Activated naive CD8-positive, alpha-beta T cell treated with anti-CD3 and anti-CD28 coated beads, Interleukin-2, amount 10 ng/mL, durations not matched to agents 7 days and 5 days (primary cell): ENCODE measurements at regions not wholly inside any gene's neighbourhood (a gene's known extent, or its start where the extent isn't known, plus 50 kb on each side); places are given as distances from the start of the nearest gene placed in this dataset.
"Not testable (repeated sequence)": the region's sequence is repeated elsewhere in the genome, so short reads cannot be mapped to it uniquely, and the experiment has no call there.

ENCODE experiments used
- ATAC-seq: fragments of 150-1000 bp; cut with Tn5 transposase; one replicate; pipeline ENCODE4 v1.10.0; 2021; ENCODE audit warnings: low read depth, moderate library complexity
- POLR2A ChIA-PET: fragments of 350-600 bp; sonication (Branson Sonifier 250); formaldehyde crosslinking; loops from one replicate; lab custom pipeline; 2021; ENCODE audit warnings: antibody characterized with exemption; lab: Charles Lee
- DNase-seq: peaks from one replicate; pipeline ENCODE4 v3.0.0; 2021
- H3K27ac Mint-ChIP-seq: one replicate; pipeline ENCODE4 v1.8.0; 2022; ENCODE audit warnings: mild to moderate bottlenecking, mixed read lengths
- H3K27me3 Mint-ChIP-seq: one replicate; pipeline ENCODE4 v1.8.0; 2022; ENCODE audit warnings: mild to moderate bottlenecking, moderate library complexity, mixed read lengths
- H3K36me3 Mint-ChIP-seq: one replicate; pipeline ENCODE4 v1.8.0; 2021; ENCODE audit warnings: mild to moderate bottlenecking, mixed read lengths
- H3K4me1 Mint-ChIP-seq: one replicate; pipeline ENCODE4 v1.8.0; 2021; ENCODE audit warnings: mixed read lengths
- H3K4me3 Mint-ChIP-seq: one replicate; pipeline ENCODE4 v1.8.0; 2022; ENCODE audit warnings: mild to moderate bottlenecking, moderate library complexity, mixed read lengths
- H3K9me3 Mint-ChIP-seq: one replicate; pipeline ENCODE4 v1.8.0; 2021; ENCODE audit warnings: mixed read lengths

GRCh38 chr10:22810643-22811465 lies 96.5 kb upstream of the PIP4K2A start:
- POLR2A ChIA-PET = no interaction called here
- no peak overlapping the region for H3K4me3 Mint-ChIP-seq

GRCh38 chr10:22807238-22807637 lies 92.9 kb upstream of the PIP4K2A start:
- no peaks in the 10 kb centered on the region for H3K4me1 Mint-ChIP-seq
- peaks cover 7% of the 10 kb centered on the region for H3K27me3 Mint-ChIP-seq
- no peak overlapping the region for H3K4me3 Mint-ChIP-seq
- POLR2A ChIA-PET = no interaction called here
- H3K27ac Mint-ChIP-seq = no peak overlapping the region
- H3K36me3 Mint-ChIP-seq = no peaks in the 10 kb centered on the region
- DNase-seq (no peak), ATAC-seq (no peak)
- peaks cover 5% of the 10 kb centered on the region for H3K9me3 Mint-ChIP-seq

More at GRCh38 chr10:22810643-22811465, 96.5 kb upstream of the PIP4K2A start:
- Mint-ChIP-seq H3K27ac (no peak overlapping the region), H3K27me3 (no peaks in the 10 kb centered on the region), H3K9me3 (peaks cover 5% of the 10 kb centered on the region), H3K36me3 (peaks cover 1% of the 10 kb centered on the region), H3K4me1 (no peaks in the 10 kb centered on the region)
- no peak for DNase-seq
- ATAC-seq = no peak

GRCh38 chr10:22805304-22805703 lies 90.9 kb upstream of the PIP4K2A start:
- DNase-seq (no peak), ATAC-seq (no peak)
- peaks cover 2% of the 10 kb centered on the region for H3K9me3 Mint-ChIP-seq
- H3K36me3 Mint-ChIP-seq = peaks cover 3% of the 10 kb centered on the region
- POLR2A ChIA-PET = no interaction called here
- no peaks in the 10 kb centered on the region for H3K4me1 Mint-ChIP-seq
- H3K27ac Mint-ChIP-seq = no peak overlapping the region
- no peak overlapping the region for H3K4me3 Mint-ChIP-seq
- H3K27me3 Mint-ChIP-seq = peaks cover 7% of the 10 kb centered on the region

GRCh38 chr10:22803261-22803885 lies 89.0 kb upstream of the PIP4K2A start:
- peaks cover 5% of the 10 kb centered on the region for H3K36me3 Mint-ChIP-seq
- H3K27ac Mint-ChIP-seq = no peak overlapping the region
- no peak overlapping the region for H3K4me3 Mint-ChIP-seq
- H3K9me3 Mint-ChIP-seq = no peaks in the 10 kb centered on the region
- peaks cover 7% of the 10 kb centered on the region for H3K27me3 Mint-ChIP-seq
- DNase-seq (no peak), ATAC-seq (no peak)
- H3K4me1 Mint-ChIP-seq = no peaks in the 10 kb centered on the region
- POLR2A ChIA-PET = no interaction called here

GRCh38 chr10:22801785-22802184 lies 87.4 kb upstream of the PIP4K2A start:
- ATAC-seq (no peak), DNase-seq (no peak)
- Mint-ChIP-seq H3K27ac (no peak overlapping the region), H3K9me3 (peaks cover 1% of the 10 kb centered on the region), H3K36me3 (peaks cover 5% of the 10 kb centered on the region), H3K4me3 (no peak overlapping the region), H3K27me3 (peaks cover 7% of the 10 kb centered on the region), H3K4me1 (no peaks in the 10 kb centered on the region)
- POLR2A ChIA-PET = no interaction called here

- H3K4me1 Mint-ChIP-seq, DNase-seq, POLR2A ChIA-PET, H3K27me3 Mint-ChIP-seq, H3K36me3 Mint-ChIP-seq, ATAC-seq, H3K4me3 Mint-ChIP-seq, H3K9me3 Mint-ChIP-seq, H3K27ac Mint-ChIP-seq: not testable (repeated sequence)
Observed at GRCh38 chr10:22797796-22798195, 83.4 kb upstream of the PIP4K2A start.

GRCh38 chr10:22795546-22795945 lies 81.2 kb upstream of the PIP4K2A start:
- peaks cover 2% of the 10 kb centered on the region for H3K36me3 Mint-ChIP-seq
- no peaks in the 10 kb centered on the region for H3K4me1 Mint-ChIP-seq
- H3K27me3 Mint-ChIP-seq = no peaks in the 10 kb centered on the region
- DNase-seq = no peak
- POLR2A ChIA-PET = no interaction called here
- ATAC-seq = no peak
- H3K9me3 Mint-ChIP-seq = peaks cover 1% of the 10 kb centered on the region
- H3K4me3 Mint-ChIP-seq = no peak overlapping the region
- H3K27ac Mint-ChIP-seq = no peak overlapping the region

GRCh38 chr10:22792161-22792560 lies 77.8 kb upstream of the PIP4K2A start:
- Mint-ChIP-seq H3K4me3 (no peak overlapping the region), H3K36me3 (peaks cover 3% of the 10 kb centered on the region), H3K27me3 (no peaks in the 10 kb centered on the region), H3K4me1 (no peaks in the 10 kb centered on the region), H3K9me3 (peaks cover 3% of the 10 kb centered on the region), H3K27ac (no peak overlapping the region)
- ATAC-seq = no peak
- POLR2A ChIA-PET = no interaction called here
- DNase-seq = no peak

- no peak overlapping the region for H3K4me3 Mint-ChIP-seq
- no peak for ATAC-seq
Observed at GRCh38 chr10:22791665-22792064, 77.3 kb upstream of the PIP4K2A start.

GRCh38 chr10:22784668-22785067 lies 70.3 kb upstream of the PIP4K2A start:
- Mint-ChIP-seq H3K36me3 (peaks cover 3% of the 10 kb centered on the region), H3K4me3 (no peak overlapping the region), H3K27me3 (no peaks in the 10 kb centered on the region), H3K9me3 (peaks cover 5% of the 10 kb centered on the region), H3K4me1 (no peaks in the 10 kb centered on the region), H3K27ac (no peak overlapping the region)
- ATAC-seq (no peak), DNase-seq (no peak)
- POLR2A ChIA-PET = no interaction called here

More at GRCh38 chr10:22791665-22792064, 77.3 kb upstream of the PIP4K2A start:
- Mint-ChIP-seq H3K4me1 (no peaks in the 10 kb centered on the region), H3K9me3 (peaks cover 3% of the 10 kb centered on the region), H3K36me3 (peaks cover 3% of the 10 kb centered on the region), H3K27ac (no peak overlapping the region), H3K27me3 (no peaks in the 10 kb centered on the region)
- POLR2A ChIA-PET = no interaction called here
- DNase-seq = no peak

- Mint-ChIP-seq H3K36me3 (peaks cover under 1% of the 10 kb centered on the region), H3K9me3 (peaks cover 2% of the 10 kb centered on the region), H3K27ac (no peak overlapping the region), H3K4me3 (no peak overlapping the region), H3K27me3 (peaks cover 1% of the 10 kb centered on the region), H3K4me1 (peaks cover under 1% of the 10 kb centered on the region)
- POLR2A ChIA-PET = no interaction called here
- no peak for ATAC-seq
- DNase-seq = no peak
Observed at GRCh38 chr10:22783807-22784206, 69.4 kb upstream of the PIP4K2A start.

GRCh38 chr10:22780474-22780885 lies 66.1 kb upstream of the PIP4K2A start:
- H3K27ac Mint-ChIP-seq = no peak overlapping the region
- H3K4me1 Mint-ChIP-seq = peaks cover 1% of the 10 kb centered on the region
- peaks cover 6% of the 10 kb centered on the region for H3K36me3 Mint-ChIP-seq
- DNase-seq (no peak), ATAC-seq (no peak)
- H3K9me3 Mint-ChIP-seq = peaks cover 9% of the 10 kb centered on the region
- no peak overlapping the region for H3K4me3 Mint-ChIP-seq
- peaks cover 2% of the 10 kb centered on the region for H3K27me3 Mint-ChIP-seq
- POLR2A ChIA-PET = no interaction called here

- no peak for ATAC-seq
- Mint-ChIP-seq H3K9me3 (peaks cover 9% of the 10 kb centered on the region), H3K36me3 (peaks cover 6% of the 10 kb centered on the region), H3K4me1 (peaks cover 1% of the 10 kb centered on the region), H3K4me3 (no peak overlapping the region), H3K27me3 (peaks cover 2% of the 10 kb centered on the region), H3K27ac (no peak overlapping the region)
- no peak for DNase-seq
- POLR2A ChIA-PET = no interaction called here
Observed at GRCh38 chr10:22779331-22780019, 65.1 kb upstream of the PIP4K2A start.
